KMS-11 (cell line): ENCODE measurements at regions not wholly inside any gene's neighbourhood (a gene's known extent, or its start where the extent isn't known, plus 50 kb on each side); places are given as distances from the start of the nearest gene placed in this dataset.
"Not testable (repeated sequence)": the region's sequence is repeated elsewhere in the genome, so short reads cannot be mapped to it uniquely, and the experiment has no call there.

ENCODE experiments used
- H2AFZ ChIP-seq: fragments of 200-600 bp; sonication (generic); 2 replicates; pipeline ENCODE4 v1.6.1; 2016; ENCODE audit warnings: antibody characterized with exemption, mixed run types, low read depth
- H3K27ac ChIP-seq: fragments of 200-600 bp; sonication (generic); 2 replicates; pipeline ENCODE4 v1.6.1; 2016; ENCODE audit warnings: mild to moderate bottlenecking, mixed run types
- H3K27me3 ChIP-seq: fragments of 200-600 bp; sonication (generic); 2 replicates; pipeline ENCODE4 v1.6.1; 2017; ENCODE audit warnings: mild to moderate bottlenecking, low read depth, mixed run types, moderate library complexity; ENCODE audit not compliant: insufficient read depth
- H3K36me3 ChIP-seq: fragments of 200-600 bp; sonication (generic); 2 replicates; pipeline ENCODE4 v1.6.1; 2017; ENCODE audit warnings: mild to moderate bottlenecking, mixed run types; ENCODE audit not compliant: insufficient read depth
- H3K4me1 ChIP-seq: fragments of 200-600 bp; sonication (generic); 2 replicates; pipeline ENCODE4 v1.6.1; 2016; ENCODE audit warnings: mild to moderate bottlenecking, low read depth, mixed run types; ENCODE audit not compliant: poor library complexity, severe bottlenecking
- H3K4me2 ChIP-seq: fragments of 200-600 bp; sonication (generic); 2 replicates; pipeline ENCODE4 v1.7.0; 2016; ENCODE audit warnings: mild to moderate bottlenecking, mixed run types
- H3K4me3 ChIP-seq: fragments of 200-600 bp; sonication (generic); IDR thresholded peaks from 2 replicates; pipeline ENCODE4 v1.6.1; 2017; ENCODE audit warnings: low read depth, low read length, mixed read lengths; ENCODE audit not compliant: insufficient read depth
- H3K79me2 ChIP-seq: fragments of 200-600 bp; sonication (generic); 2 replicates; pipeline ENCODE4 v1.6.1; 2016; ENCODE audit warnings: low read depth, mixed run types; ENCODE audit not compliant: insufficient read depth
- H3K9ac ChIP-seq: fragments of 200-600 bp; sonication (generic); 2 replicates; pipeline ENCODE4 v1.6.1; 2016; ENCODE audit warnings: mild to moderate bottlenecking, mixed run types
- H4K20me1 ChIP-seq: fragments of 200-600 bp; sonication (generic); 2 replicates; pipeline ENCODE4 v1.6.1; 2016; ENCODE audit warnings: mild to moderate bottlenecking, mixed run types; ENCODE audit not compliant: insufficient read depth
- CTCF ChIP-seq: fragments of 200-600 bp; sonication (generic); conservative IDR thresholded peaks from 2 replicates; pipeline ENCODE4 v1.6.1; 2017; ENCODE audit warnings: low read depth, mild to moderate bottlenecking, antibody characterized with exemption, low read length, moderate library complexity, mixed read lengths

GRCh38 chr2:16420421-16420820, 245.2 kb downstream of the CYRIA start:
- Histone ChIP-seq H2AFZ (no peak overlapping the region), H3K4me1 (no peaks in the 10 kb centered on the region), H3K27ac (no peak overlapping the region), H4K20me1 (no peaks in the 10 kb centered on the region), H3K79me2 (no peaks in the 10 kb centered on the region), H3K36me3 (no peaks in the 10 kb centered on the region), H3K4me3 (no peak overlapping the region), H3K9ac (no peak overlapping the region), H3K27me3 (no peaks in the 10 kb centered on the region), H3K4me2 (no peak overlapping the region)
- TF ChIP-seq CTCF, result no peak

- no peak overlapping the region for H3K4me2 ChIP-seq
Observed at GRCh38 chr2:16417726-16418125, 247.9 kb downstream of the CYRIA start.

GRCh38 chr2:16416651-16417050, 249.0 kb downstream of the CYRIA start:
- Histone ChIP-seq H4K20me1 (no peaks in the 10 kb centered on the region), H3K4me3 (no peak overlapping the region), H3K27me3 (no peaks in the 10 kb centered on the region), H3K4me2 (no peak overlapping the region), H3K4me1 (no peaks in the 10 kb centered on the region), H3K9ac (no peak overlapping the region), H3K79me2 (no peaks in the 10 kb centered on the region), H2AFZ (no peak overlapping the region), H3K36me3 (no peaks in the 10 kb centered on the region), H3K27ac (no peak overlapping the region)
- no peak for TF ChIP-seq CTCF

More at GRCh38 chr2:16417726-16418125, 247.9 kb downstream of the CYRIA start:
- H4K20me1 ChIP-seq, result no peaks in the 10 kb centered on the region
- H3K4me1 ChIP-seq, result no peaks in the 10 kb centered on the region
- H3K79me2 ChIP-seq, result no peaks in the 10 kb centered on the region
- no peak for TF ChIP-seq CTCF
- H3K27me3 ChIP-seq, result no peaks in the 10 kb centered on the region
- no peak overlapping the region for H3K27ac ChIP-seq
- H3K9ac ChIP-seq, result no peak overlapping the region
- no peak overlapping the region for H3K4me3 ChIP-seq
- no peaks in the 10 kb centered on the region for H3K36me3 ChIP-seq
- H2AFZ ChIP-seq, result no peak overlapping the region

- not testable (repeated sequence) for H3K4me3 ChIP-seq, H3K27ac ChIP-seq, H3K27me3 ChIP-seq, H3K9ac ChIP-seq, H3K79me2 ChIP-seq, H2AFZ ChIP-seq, H3K4me2 ChIP-seq, H3K4me1 ChIP-seq, H4K20me1 ChIP-seq, H3K36me3 ChIP-seq
Observed at GRCh38 chr2:16415861-16416260, 249.8 kb downstream of the CYRIA start.

- H3K36me3 ChIP-seq, result no peaks in the 10 kb centered on the region
- H3K79me2 ChIP-seq, result no peaks in the 10 kb centered on the region
- no peak overlapping the region for H3K4me3 ChIP-seq
- H4K20me1 ChIP-seq, result no peaks in the 10 kb centered on the region
- TF ChIP-seq CTCF, result no peak
- H3K4me1 ChIP-seq, result no peaks in the 10 kb centered on the region
- H2AFZ ChIP-seq, result no peak overlapping the region
- H3K9ac ChIP-seq, result no peak overlapping the region
- no peak overlapping the region for H3K27ac ChIP-seq
- H3K27me3 ChIP-seq, result no peaks in the 10 kb centered on the region
- H3K4me2 ChIP-seq, result no peak overlapping the region
Observed at GRCh38 chr2:16413947-16414346, 251.7 kb downstream of the CYRIA start.
